ENCODE measurements at regions not wholly inside any gene's neighbourhood (a gene's known extent, or its start where the extent isn't known, plus 50 kb on each side); places are given as distances from the start of the nearest gene placed in this dataset.

DNA sequence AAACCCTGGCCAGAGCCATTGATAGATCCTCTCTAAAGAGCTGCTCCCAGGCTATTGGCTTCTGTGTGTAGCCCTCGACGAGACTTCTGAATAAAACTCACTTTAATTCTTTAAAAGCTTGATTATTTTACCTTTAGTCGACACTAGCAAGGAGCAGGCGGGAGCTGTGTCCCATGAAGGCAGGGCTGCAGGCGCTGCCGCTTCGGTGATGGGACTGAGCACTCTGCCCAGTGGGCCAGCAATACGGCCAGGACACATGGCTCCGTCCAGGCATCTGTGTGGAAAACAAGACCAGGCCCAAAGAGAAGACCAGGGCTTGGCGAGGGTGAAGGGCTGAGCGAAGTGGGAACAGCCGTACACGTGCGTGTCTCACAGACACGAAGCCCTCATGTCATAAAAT lies 365.9 kb downstream of the GADD45G start:
- H3K27ac Mint-ChIP-seq: no peak overlapping the region
- TF ChIP-seq, protein P1, sequence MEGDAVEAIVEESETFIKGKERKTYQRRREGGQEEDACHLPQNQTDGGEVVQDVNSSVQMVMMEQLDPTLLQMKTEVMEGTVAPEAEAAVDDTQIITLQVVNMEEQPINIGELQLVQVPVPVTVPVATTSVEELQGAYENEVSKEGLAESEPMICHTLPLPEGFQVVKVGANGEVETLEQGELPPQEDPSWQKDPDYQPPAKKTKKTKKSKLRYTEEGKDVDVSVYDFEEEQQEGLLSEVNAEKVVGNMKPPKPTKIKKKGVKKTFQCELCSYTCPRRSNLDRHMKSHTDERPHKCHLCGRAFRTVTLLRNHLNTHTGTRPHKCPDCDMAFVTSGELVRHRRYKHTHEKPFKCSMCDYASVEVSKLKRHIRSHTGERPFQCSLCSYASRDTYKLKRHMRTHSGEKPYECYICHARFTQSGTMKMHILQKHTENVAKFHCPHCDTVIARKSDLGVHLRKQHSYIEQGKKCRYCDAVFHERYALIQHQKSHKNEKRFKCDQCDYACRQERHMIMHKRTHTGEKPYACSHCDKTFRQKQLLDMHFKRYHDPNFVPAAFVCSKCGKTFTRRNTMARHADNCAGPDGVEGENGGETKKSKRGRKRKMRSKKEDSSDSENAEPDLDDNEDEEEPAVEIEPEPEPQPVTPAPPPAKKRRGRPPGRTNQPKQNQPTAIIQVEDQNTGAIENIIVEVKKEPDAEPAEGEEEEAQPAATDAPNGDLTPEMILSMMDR (IDR thresholded peaks at IDR 0.05): no peak
- peaks cover 11% of the 10 kb centered on the region for H3K27me3 Mint-ChIP-seq (ENCODE audit: low read depth, poor library complexity)
- DNase-seq: no peak
- H3K4me1 Mint-ChIP-seq: peaks cover 10% of the 10 kb centered on the region
- no peaks in the 10 kb centered on the region for H3K9me3 Mint-ChIP-seq
- no peak overlapping the region for H3K4me3 Mint-ChIP-seq
- no peaks in the 10 kb centered on the region for H3K36me3 Mint-ChIP-seq (ENCODE audit: low read depth)

DNA sequence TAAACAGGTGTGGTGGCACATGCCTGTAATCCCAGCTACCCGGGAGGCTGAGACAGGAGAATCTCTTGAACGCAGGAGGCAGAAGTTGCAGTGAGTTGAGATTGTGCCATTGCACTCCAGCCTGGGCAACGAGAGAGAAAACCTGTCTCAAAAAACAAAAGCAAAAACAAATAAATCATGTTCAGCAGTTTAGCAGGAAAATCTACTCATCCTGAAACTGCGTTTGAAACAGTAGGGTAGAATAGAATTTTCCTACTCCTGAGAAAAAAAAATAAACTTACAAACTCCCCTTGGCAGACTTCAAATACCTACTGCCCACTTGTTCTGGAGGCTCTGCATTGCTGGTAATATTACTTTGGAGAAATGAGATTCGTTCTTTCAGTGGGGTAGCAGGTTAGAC lies 367.7 kb downstream of the GADD45G start:
- Mint-ChIP-seq H3K9me3 (no peaks in the 10 kb centered on the region), H3K27ac (no peak overlapping the region), H3K36me3 (ENCODE audit: low read depth) (no peaks in the 10 kb centered on the region), H3K4me1 (peaks cover 10% of the 10 kb centered on the region), H3K4me3 (no peak overlapping the region), H3K27me3 (ENCODE audit: low read depth, poor library complexity) (peaks cover 15% of the 10 kb centered on the region)
- no peak for DNase-seq
- TF ChIP-seq, protein P1 (IDR thresholded peaks at IDR 0.05): no peak

DNA sequence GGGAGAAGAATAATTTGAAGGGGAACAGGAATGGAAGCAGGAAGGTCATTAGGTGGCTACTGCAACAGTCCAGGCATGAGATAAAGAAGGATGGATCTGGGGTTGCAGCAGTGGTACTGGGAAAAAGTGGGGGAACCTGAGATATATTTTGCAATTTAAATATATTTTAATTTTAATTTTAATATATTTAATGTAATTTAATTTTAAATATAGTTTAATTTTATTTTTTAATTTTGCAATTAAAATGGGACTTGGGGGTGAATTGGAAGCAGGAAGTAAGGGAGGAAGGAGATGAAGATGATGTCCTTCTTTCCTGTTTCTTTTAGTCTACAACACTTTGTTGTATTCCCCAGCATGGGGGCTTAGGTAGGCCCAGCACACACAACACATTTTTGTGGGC lies 369.8 kb downstream of the GADD45G start:
- peaks cover 13% of the 10 kb centered on the region for H3K4me1 Mint-ChIP-seq
- TF ChIP-seq, protein P1 (IDR thresholded peaks at IDR 0.05): no peak
- H3K27me3 Mint-ChIP-seq (ENCODE audit: low read depth, poor library complexity): peaks cover 18% of the 10 kb centered on the region
- H3K9me3 Mint-ChIP-seq: no peaks in the 10 kb centered on the region
- no peaks in the 10 kb centered on the region for H3K36me3 Mint-ChIP-seq (ENCODE audit: low read depth)
- no peak for DNase-seq
- H3K27ac Mint-ChIP-seq: no peak overlapping the region
- H3K4me3 Mint-ChIP-seq: no peak overlapping the region

DNA sequence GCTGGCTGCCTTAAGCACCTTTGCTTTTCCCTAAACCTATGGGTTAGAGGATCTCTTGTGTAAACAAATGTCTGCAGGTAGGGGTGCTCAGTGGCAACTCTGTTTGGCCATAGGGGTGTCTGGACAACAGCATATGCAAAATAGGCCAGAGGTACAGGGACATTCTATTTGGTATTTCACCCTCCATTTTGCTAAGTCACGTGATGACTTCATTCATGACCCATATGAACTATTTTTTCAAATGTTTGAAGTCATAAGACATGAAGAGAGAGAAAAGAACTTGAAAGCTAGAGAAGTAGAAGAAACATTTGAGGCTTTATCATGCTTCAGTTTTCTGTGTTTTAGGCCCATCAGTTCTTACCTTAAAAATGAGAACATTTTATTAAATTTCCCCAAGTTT lies 370.2 kb downstream of the GADD45G start:
- no peak for DNase-seq
- TF ChIP-seq, protein P1 (IDR thresholded peaks at IDR 0.05): no peak
- H3K4me1 Mint-ChIP-seq: peaks cover 10% of the 10 kb centered on the region
- peaks cover 21% of the 10 kb centered on the region for H3K27me3 Mint-ChIP-seq (ENCODE audit: low read depth, poor library complexity)
- no peak overlapping the region for H3K4me3 Mint-ChIP-seq
- no peaks in the 10 kb centered on the region for H3K9me3 Mint-ChIP-seq
- H3K27ac Mint-ChIP-seq: no peak overlapping the region
- no peaks in the 10 kb centered on the region for H3K36me3 Mint-ChIP-seq (ENCODE audit: low read depth)

DNA sequence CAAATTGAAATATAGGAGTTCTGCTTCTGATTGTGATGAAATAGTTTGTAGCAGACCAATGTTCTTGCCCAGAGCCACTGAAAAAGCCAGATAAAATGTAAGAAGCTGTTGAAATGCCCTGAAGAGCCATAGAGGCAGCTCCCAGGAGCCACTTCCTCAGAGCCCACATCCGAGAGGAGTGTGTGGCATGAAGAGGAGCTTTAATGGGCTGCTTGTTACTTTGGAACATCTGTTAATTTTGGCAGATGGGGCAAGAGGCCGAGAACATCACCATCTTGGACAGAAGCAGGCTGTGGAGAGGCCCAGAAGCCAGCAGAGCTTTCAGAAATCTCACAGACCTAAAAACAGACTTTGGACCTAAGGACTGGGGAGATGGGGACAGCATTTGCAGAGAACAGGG lies 370.8 kb downstream of the GADD45G start:
- peaks cover 21% of the 10 kb centered on the region for H3K27me3 Mint-ChIP-seq (ENCODE audit: low read depth, poor library complexity)
- H3K4me1 Mint-ChIP-seq: peaks cover 10% of the 10 kb centered on the region
- H3K27ac Mint-ChIP-seq: no peak overlapping the region
- H3K9me3 Mint-ChIP-seq: no peaks in the 10 kb centered on the region
- no peaks in the 10 kb centered on the region for H3K36me3 Mint-ChIP-seq (ENCODE audit: low read depth)
- no peak overlapping the region for H3K4me3 Mint-ChIP-seq
- no peak for DNase-seq
- TF ChIP-seq, protein P1 (IDR thresholded peaks at IDR 0.05): no peak

DNA sequence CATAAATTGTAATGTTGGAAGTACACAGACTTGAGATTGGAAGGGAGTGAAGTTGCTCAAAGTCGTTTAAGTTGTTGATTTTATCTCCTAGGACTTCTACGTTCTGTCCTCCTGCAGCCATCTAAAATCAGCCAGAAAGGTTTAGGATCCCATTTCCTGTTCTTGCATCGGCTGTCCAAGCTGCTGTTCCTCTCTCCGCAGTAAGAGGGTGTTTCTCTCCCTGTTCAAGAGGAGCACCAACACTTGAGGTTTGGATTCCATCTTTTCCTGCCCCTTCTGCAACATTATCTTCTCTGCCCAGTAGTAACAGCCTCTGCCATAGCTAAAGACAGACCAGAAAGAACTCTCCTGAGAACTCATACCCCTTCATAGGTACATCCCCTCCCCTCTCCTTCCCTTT lies 373.4 kb downstream of the GADD45G start:
- peaks cover 10% of the 10 kb centered on the region for H3K4me1 Mint-ChIP-seq
- H3K36me3 Mint-ChIP-seq (ENCODE audit: low read depth): no peaks in the 10 kb centered on the region
- DNase-seq: no peak
- TF ChIP-seq, protein P1 (IDR thresholded peaks at IDR 0.05): peak; percentile 30
- peaks cover 8% of the 10 kb centered on the region for H3K9me3 Mint-ChIP-seq
- peaks cover 17% of the 10 kb centered on the region for H3K27me3 Mint-ChIP-seq (ENCODE audit: low read depth, poor library complexity)
- no peak overlapping the region for H3K4me3 Mint-ChIP-seq
- no peak overlapping the region for H3K27ac Mint-ChIP-seq
